SK-N-SH (cell line): ENCODE measurements at regions not wholly inside any gene's neighbourhood (a gene's known extent, or its start where the extent isn't known, plus 50 kb on each side); places are given as distances from the start of the nearest gene placed in this dataset.

Source experiments
- CTCF ChIA-PET: fragments of 300-600, 350-600 bp; formaldehyde crosslinking; extraction: SDS; loops from one replicate; lab custom pipeline; 2021; lab: Yijun Ruan, JAX
- POLR2A ChIA-PET: fragments of 350-600 bp; sonication (Branson Sonifier 250); formaldehyde crosslinking; extraction: SDS; loops from one replicate; lab custom pipeline; 2020; ENCODE audit warnings: antibody characterized with exemption, inconsistent platforms; lab: Yijun Ruan, JAX
- DNase-seq: peaks from one replicate; pipeline ENCODE4 v3.0.0; 2012
- H2AFZ ChIP-seq: fragments of 200-600 bp; sonication (generic); 2 replicates; pipeline ENCODE4 v1.8.1; 2016; ENCODE audit warnings: antibody characterized with exemption, mild to moderate bottlenecking, low read depth
- H3F3A ChIP-seq: fragments of 200-600 bp; sonication (generic); replicated peaks from 2 replicates; pipeline ENCODE3; 2016; ENCODE audit warnings: antibody characterized with exemption, mild to moderate bottlenecking; ENCODE audit not compliant: insufficient read depth
- H3K27ac ChIP-seq, 2 experiments: fragments of 200-500 bp in 1 of 2; fragments of 200-600 bp in 1 of 2; sonication (Bioruptor generic) in 1 of 2; sonication (generic), shearing (Covaris generic) in 1 of 2; 2 replicates each; pipeline versions ENCODE4 v1.5.1 to v1.6.1; 2014 to 2016; ENCODE audit warnings: low read depth in 2 of 2, inconsistent platforms in 1 of 2, low read length in 1 of 2, mild to moderate bottlenecking in 1 of 2, mixed read lengths in 1 of 2
- H3K27me3 ChIP-seq: fragments of 200-600 bp; sonication (generic), shearing (Covaris generic); 2 replicates; pipeline ENCODE4 v1.6.1; 2016; ENCODE audit warnings: mixed run types; ENCODE audit not compliant: insufficient read depth
- H3K36me3 ChIP-seq, 2 experiments: fragments of 200-500 bp in 1 of 2; fragments of 200-600 bp in 1 of 2; sonication (Bioruptor generic) in 1 of 2; sonication (generic) in 1 of 2; replicated peaks in 1 of 2; 2 replicates each; pipeline versions ENCODE3 to v1.5.1; 2014 to 2016; ENCODE audit warnings: low read length in 1 of 2, mild to moderate bottlenecking in 1 of 2; ENCODE audit not compliant: insufficient read depth in 2 of 2, control insufficient read depth in 1 of 2
- H3K4me1 ChIP-seq, 2 experiments: fragments of 200-500 bp in 1 of 2; fragments of 200-600 bp in 1 of 2; sonication (Bioruptor generic) in 1 of 2; sonication (generic), shearing (Covaris generic) in 1 of 2; 2 replicates each; pipeline versions ENCODE4 v1.5.1 to v1.6.1; 2014 to 2016; ENCODE audit warnings: low read depth in 1 of 2, low read length in 1 of 2, mixed run types in 1 of 2; ENCODE audit not compliant: insufficient read depth in 2 of 2, control insufficient read depth in 1 of 2
- H3K4me2 ChIP-seq: fragments of 200-600 bp; sonication (generic), shearing (Covaris generic); 2 replicates; pipeline ENCODE4 v1.6.1; 2017; ENCODE audit warnings: mixed run types
- H3K4me3 ChIP-seq, 2 experiments: fragments of 200-500 bp in 1 of 2; fragments of 200-600 bp in 1 of 2; sonication (Bioruptor generic) in 1 of 2; sonication (generic), shearing (Covaris generic) in 1 of 2; 2 replicates each; pipeline versions ENCODE4 v1.5.1 to v1.8.1; 2014 to 2016; ENCODE audit warnings: low read depth in 2 of 2, inconsistent platforms in 1 of 2, low read length in 1 of 2, mild to moderate bottlenecking in 1 of 2, mixed read lengths in 1 of 2, moderate library complexity in 1 of 2
- H3K79me2 ChIP-seq: fragments of 200-600 bp; sonication (generic); 2 replicates; pipeline ENCODE4 v1.8.1; 2017; ENCODE audit warnings: mild to moderate bottlenecking; ENCODE audit not compliant: insufficient read depth
- H3K9ac ChIP-seq: fragments of 200-600 bp; sonication (generic); 2 replicates; pipeline ENCODE4 v1.6.1; 2017; ENCODE audit warnings: mixed run types
- H3K9me2 ChIP-seq: fragments of 200-600 bp; sonication (generic); 2 replicates; pipeline ENCODE4 v1.6.1; 2017; ENCODE audit warnings: mixed run types
- H3K9me3 ChIP-seq: fragments of 200-600 bp; sonication (generic); 2 replicates; pipeline ENCODE4 v1.6.1; 2017; ENCODE audit warnings: mixed run types, mild to moderate bottlenecking, moderate library complexity
- H4K20me1 ChIP-seq: fragments of 200-600 bp; sonication (generic); 2 replicates; pipeline ENCODE4 v1.6.1; 2017; ENCODE audit warnings: mild to moderate bottlenecking, mixed run types; ENCODE audit not compliant: insufficient read depth
- CHD2 ChIP-seq: fragments of 150-350 bp; IDR thresholded peaks from 2 replicates; pipeline ENCODE4 v1.6.1; 2018; ENCODE audit warnings: low read length; ENCODE audit not compliant: partially characterized antibody
- ELF1 ChIP-seq: IDR thresholded peaks from 2 replicates; pipeline ENCODE4 v1.4.0; 2012
- EP300 ChIP-seq, 2 experiments: IDR thresholded peaks; 2 replicates each; pipeline versions ENCODE4 v1.4.0 to v1.6.1; 2012; ENCODE audit warnings: borderline replicate concordance in 1 of 2, low read depth in 1 of 2, low read length in 1 of 2
- EZH2phosphoT487 ChIP-seq: fragments of 200-600 bp; sonication (generic); IDR thresholded peaks from 2 replicates; pipeline ENCODE4 v1.6.1; 2017; ENCODE audit warnings: low read depth, mixed run types, mild to moderate bottlenecking, antibody characterized with exemption, moderate library complexity, borderline replicate concordance
- FOSL2 ChIP-seq: IDR thresholded peaks from 2 replicates; pipeline ENCODE4 v1.4.0; 2012; ENCODE audit warnings: low read depth, mild to moderate bottlenecking, moderate library complexity, borderline replicate concordance
- FOXJ3 ChIP-seq: sonication (generic); formaldehyde crosslinking; IDR thresholded peaks from 2 replicates; pipeline ENCODE4 v1.5.1; 2020; ENCODE audit warnings: mild to moderate bottlenecking, missing genetic modification reagents
- GATA2 ChIP-seq: sonication (generic); formaldehyde crosslinking; IDR thresholded peaks from 2 replicates; pipeline ENCODE4 v1.5.0; 2020; ENCODE audit warnings: mild to moderate bottlenecking, missing genetic modification reagents
- MXI1 ChIP-seq: IDR thresholded peaks from 2 replicates; pipeline ENCODE4 v1.6.1; 2012; ENCODE audit warnings: mild to moderate bottlenecking, low read depth, low read length, improper control_type of control experiment
- NFIC ChIP-seq: IDR thresholded peaks from 2 replicates; pipeline ENCODE4 v1.4.0; 2012; ENCODE audit warnings: borderline replicate concordance
- NRF1 ChIP-seq: IDR thresholded peaks from 2 replicates; pipeline ENCODE4 v1.6.1; 2012; ENCODE audit warnings: low read depth, mild to moderate bottlenecking, low read length
- RCOR1 ChIP-seq: fragments of 150-350 bp; IDR thresholded peaks from 2 replicates; pipeline ENCODE4 v1.6.1; 2017; ENCODE audit warnings: antibody characterized with exemption, low read length
- RFX5 ChIP-seq: IDR thresholded peaks from 2 replicates; pipeline ENCODE4 v1.6.1; 2012; ENCODE audit warnings: mild to moderate bottlenecking, improper control_type of control experiment, low read length
- RXRA ChIP-seq: IDR thresholded peaks from 2 replicates; pipeline ENCODE4 v1.4.0; 2012; ENCODE audit warnings: low read depth, mild to moderate bottlenecking, borderline replicate concordance
- SIN3A ChIP-seq: IDR thresholded peaks from 2 replicates; pipeline ENCODE4 v1.6.1; 2012; ENCODE audit warnings: low read depth, mild to moderate bottlenecking, low read length, moderate library complexity, borderline replicate concordance
- SMC3 ChIP-seq: IDR thresholded peaks from 2 replicates; pipeline ENCODE4 v1.6.1; 2012; ENCODE audit warnings: low read depth, low read length, improper control_type of control experiment
- TAF1 ChIP-seq: IDR thresholded peaks from 2 replicates; pipeline ENCODE4 v1.6.1; 2012; ENCODE audit warnings: low read depth, mild to moderate bottlenecking, low read length, moderate library complexity, borderline replicate concordance
- YY1 ChIP-seq: IDR thresholded peaks from 2 replicates; pipeline ENCODE4 v1.4.0; 2012; ENCODE audit warnings: low read depth, mild to moderate bottlenecking
- WGBS: methylation state at CpG from one replicate; pipeline ENCODE4 v1.1.6; 2017; ENCODE audit warnings: low lambda C conversion rate; 5-methylcytosine and 5-hydroxymethylcytosine counted together
- TF ChIP-seq, protein P1 (sequence below): IDR thresholded peaks from 2 replicates; pipeline ENCODE4 v1.6.1; 2012; ENCODE audit warnings: mild to moderate bottlenecking, low read depth, low read length, moderate library complexity
- TF ChIP-seq, protein P2 (sequence below): fragments of 150-350 bp; IDR thresholded peaks from 2 replicates; pipeline ENCODE4 v1.6.1; 2017; ENCODE audit warnings: antibody characterized with exemption, low read length, low read depth, borderline replicate concordance
- TF ChIP-seq, protein P3 (sequence below): IDR thresholded peaks from 2 replicates; pipeline ENCODE4; 2012
- TF ChIP-seq, protein P4 (sequence below): IDR thresholded peaks from 2 replicates; pipeline ENCODE4 v1.4.0; 2012; ENCODE audit warnings: low read depth

DNA sequence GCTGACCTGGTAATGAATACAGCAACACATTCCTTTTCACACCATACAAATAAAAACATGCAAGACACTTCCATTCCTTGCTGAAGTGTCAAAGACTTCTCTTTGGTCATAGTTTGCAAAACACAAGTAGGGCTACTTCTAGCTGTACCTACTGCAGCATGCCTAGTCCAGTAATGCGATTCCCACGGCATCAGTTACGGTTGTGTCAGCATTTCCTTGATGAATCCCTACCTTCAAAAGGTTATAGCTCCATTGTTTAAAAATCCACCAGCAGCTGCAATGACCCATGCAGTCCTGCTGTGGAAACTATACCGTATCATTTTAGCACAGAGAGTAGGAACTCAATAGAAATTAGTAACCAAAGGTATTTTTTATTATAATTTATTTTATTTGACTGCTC lies 1371.5 kb downstream of the EPHA7 start:
- no peak overlapping the region for H3K4me3 ChIP-seq
- H3K27me3 ChIP-seq, result no peaks in the 10 kb centered on the region
- no peak for DNase-seq
- H3K9ac ChIP-seq, result no peak overlapping the region
- WGBS, result 35% methylated on average over 4 of the region's 4 CpGs
- no peak overlapping the region for H3K4me2 ChIP-seq
- POLR2A ChIA-PET, result no interaction called here
- no peak overlapping the region for H3K27ac ChIP-seq
- no peaks in the 10 kb centered on the region for H3K4me1 ChIP-seq
- no peak overlapping the region for H2AFZ ChIP-seq
- TF ChIP-seq FOSL2 (no peak), RFX5 (no peak), RCOR1 (no peak), EP300 (IDR thresholded peaks at IDR 0.05; ENCODE audit: borderline replicate concordance in 1 of 2, low read depth in 1 of 2, low read length in 1 of 2) (no peak), SIN3A (no peak), GATA2 (no peak), SMC3 (no peak)
- no peaks in the 10 kb centered on the region for H3K79me2 ChIP-seq
- no peaks in the 10 kb centered on the region for H3K36me3 ChIP-seq
- CTCF ChIA-PET, result no interaction called here
- no peaks in the 10 kb centered on the region for H3K9me2 ChIP-seq
- H4K20me1 ChIP-seq, result no peaks in the 10 kb centered on the region
- H3F3A ChIP-seq, result no peaks in the 10 kb centered on the region
- H3K9me3 ChIP-seq, result no peaks in the 10 kb centered on the region

DNA sequence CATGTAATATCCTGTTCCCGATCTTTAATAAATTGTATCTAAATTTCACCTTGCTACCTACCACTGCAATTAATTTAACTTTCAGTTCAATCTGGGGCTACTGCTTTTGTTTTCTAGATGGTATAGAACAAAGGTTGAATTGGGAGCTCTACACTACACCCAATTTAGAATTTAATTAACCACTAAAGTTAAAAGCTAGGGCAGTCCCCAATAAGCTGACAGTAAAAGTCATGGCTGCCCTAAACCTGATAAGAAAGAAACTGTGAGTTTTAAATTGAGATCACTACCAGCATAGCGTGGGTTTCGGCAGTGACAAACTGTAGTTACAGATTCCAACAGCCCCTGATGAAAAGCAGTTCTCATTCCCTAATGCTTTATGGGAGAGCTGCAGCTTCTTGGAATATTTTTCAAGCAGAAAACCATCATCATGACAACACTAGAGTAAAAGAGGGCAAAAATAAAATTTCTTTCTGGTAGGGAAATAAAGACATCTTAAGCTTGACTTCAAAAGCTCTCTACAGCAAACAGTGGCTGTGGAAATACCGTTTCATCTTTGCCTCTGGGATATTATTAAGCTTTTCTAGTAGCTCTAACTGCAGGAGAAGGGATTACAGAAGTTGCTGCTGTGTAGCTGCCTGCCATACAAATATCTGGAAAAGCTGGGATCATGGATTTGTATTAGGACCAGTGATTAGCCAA lies 1372.1 kb downstream of the EPHA7 start:
- H3K27ac ChIP-seq, result no peak overlapping the region
- H3F3A ChIP-seq, result no peaks in the 10 kb centered on the region
- no peaks in the 10 kb centered on the region for H3K9me3 ChIP-seq
- no peaks in the 10 kb centered on the region for H4K20me1 ChIP-seq
- no peaks in the 10 kb centered on the region for H3K79me2 ChIP-seq
- ChIA-PET CTCF (no interaction called here), POLR2A (no interaction called here)
- H3K4me2 ChIP-seq, result no peak overlapping the region
- no peaks in the 10 kb centered on the region for H3K9me2 ChIP-seq
- no peaks in the 10 kb centered on the region for H3K27me3 ChIP-seq
- no peak overlapping the region for H2AFZ ChIP-seq
- WGBS, result 27% methylated on average over 4 of the region's 4 CpGs
- H3K4me1 ChIP-seq, result no peaks in the 10 kb centered on the region
- H3K4me3 ChIP-seq, result no peak overlapping the region
- DNase-seq, result no peak
- H3K36me3 ChIP-seq, result no peaks in the 10 kb centered on the region
- H3K9ac ChIP-seq, result no peak overlapping the region
- TF ChIP-seq, protein P1, sequence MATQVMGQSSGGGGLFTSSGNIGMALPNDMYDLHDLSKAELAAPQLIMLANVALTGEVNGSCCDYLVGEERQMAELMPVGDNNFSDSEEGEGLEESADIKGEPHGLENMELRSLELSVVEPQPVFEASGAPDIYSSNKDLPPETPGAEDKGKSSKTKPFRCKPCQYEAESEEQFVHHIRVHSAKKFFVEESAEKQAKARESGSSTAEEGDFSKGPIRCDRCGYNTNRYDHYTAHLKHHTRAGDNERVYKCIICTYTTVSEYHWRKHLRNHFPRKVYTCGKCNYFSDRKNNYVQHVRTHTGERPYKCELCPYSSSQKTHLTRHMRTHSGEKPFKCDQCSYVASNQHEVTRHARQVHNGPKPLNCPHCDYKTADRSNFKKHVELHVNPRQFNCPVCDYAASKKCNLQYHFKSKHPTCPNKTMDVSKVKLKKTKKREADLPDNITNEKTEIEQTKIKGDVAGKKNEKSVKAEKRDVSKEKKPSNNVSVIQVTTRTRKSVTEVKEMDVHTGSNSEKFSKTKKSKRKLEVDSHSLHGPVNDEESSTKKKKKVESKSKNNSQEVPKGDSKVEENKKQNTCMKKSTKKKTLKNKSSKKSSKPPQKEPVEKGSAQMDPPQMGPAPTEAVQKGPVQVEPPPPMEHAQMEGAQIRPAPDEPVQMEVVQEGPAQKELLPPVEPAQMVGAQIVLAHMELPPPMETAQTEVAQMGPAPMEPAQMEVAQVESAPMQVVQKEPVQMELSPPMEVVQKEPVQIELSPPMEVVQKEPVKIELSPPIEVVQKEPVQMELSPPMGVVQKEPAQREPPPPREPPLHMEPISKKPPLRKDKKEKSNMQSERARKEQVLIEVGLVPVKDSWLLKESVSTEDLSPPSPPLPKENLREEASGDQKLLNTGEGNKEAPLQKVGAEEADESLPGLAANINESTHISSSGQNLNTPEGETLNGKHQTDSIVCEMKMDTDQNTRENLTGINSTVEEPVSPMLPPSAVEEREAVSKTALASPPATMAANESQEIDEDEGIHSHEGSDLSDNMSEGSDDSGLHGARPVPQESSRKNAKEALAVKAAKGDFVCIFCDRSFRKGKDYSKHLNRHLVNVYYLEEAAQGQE, result no peak
- TF ChIP-seq SIN3A (no peak), RCOR1 (no peak), CHD2 (no peak), TAF1 (no peak), RXRA (no peak), NRF1 (no peak), MXI1 (no peak), YY1 (no peak), EZH2phosphoT487 (no peak), NFIC (no peak), RFX5 (no peak), FOXJ3 (CRISPR knock-in tag) (no peak), ELF1 (no peak)
- TF ChIP-seq, protein P2, sequence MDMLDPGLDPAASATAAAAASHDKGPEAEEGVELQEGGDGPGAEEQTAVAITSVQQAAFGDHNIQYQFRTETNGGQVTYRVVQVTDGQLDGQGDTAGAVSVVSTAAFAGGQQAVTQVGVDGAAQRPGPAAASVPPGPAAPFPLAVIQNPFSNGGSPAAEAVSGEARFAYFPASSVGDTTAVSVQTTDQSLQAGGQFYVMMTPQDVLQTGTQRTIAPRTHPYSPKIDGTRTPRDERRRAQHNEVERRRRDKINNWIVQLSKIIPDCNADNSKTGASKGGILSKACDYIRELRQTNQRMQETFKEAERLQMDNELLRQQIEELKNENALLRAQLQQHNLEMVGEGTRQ, result no peak
- TF ChIP-seq, protein P3, sequence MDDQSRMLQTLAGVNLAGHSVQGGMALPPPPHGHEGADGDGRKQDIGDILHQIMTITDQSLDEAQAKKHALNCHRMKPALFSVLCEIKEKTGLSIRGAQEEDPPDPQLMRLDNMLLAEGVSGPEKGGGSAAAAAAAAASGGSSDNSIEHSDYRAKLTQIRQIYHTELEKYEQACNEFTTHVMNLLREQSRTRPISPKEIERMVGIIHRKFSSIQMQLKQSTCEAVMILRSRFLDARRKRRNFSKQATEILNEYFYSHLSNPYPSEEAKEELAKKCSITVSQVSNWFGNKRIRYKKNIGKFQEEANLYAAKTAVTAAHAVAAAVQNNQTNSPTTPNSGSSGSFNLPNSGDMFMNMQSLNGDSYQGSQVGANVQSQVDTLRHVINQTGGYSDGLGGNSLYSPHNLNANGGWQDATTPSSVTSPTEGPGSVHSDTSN, result no peak
- TF ChIP-seq, protein P4, sequence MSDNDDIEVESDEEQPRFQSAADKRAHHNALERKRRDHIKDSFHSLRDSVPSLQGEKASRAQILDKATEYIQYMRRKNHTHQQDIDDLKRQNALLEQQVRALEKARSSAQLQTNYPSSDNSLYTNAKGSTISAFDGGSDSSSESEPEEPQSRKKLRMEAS, result no peak
